Body of pancreas (tissue), 4 donors: ENCODE measurements at regions not wholly inside any gene's neighbourhood (a gene's known extent, or its start where the extent isn't known, plus 50 kb on each side); places are given as distances from the start of the nearest gene placed in this dataset.

ENCODE experiments used
- POLR2A ChIP-seq, 3 donors: fragments of 450-650 bp; IDR thresholded peaks; one replicate each; pipeline ENCODE4 v1.6.1; 2016; ENCODE audit warnings: antibody characterized with exemption in 3 of 3, mild to moderate bottlenecking in 2 of 3
- TF ChIP-seq, protein P1 (sequence below), 7 experiments: fragments of 450-650 bp in 4 of 7; fragments of 200-600 bp in 3 of 7; sonication (generic) in 3 of 7; IDR thresholded peaks; one replicate each; pipeline ENCODE4 v1.5.1; 2016 to 2019; ENCODE audit warnings: antibody characterized with exemption in 7 of 7

DNA sequence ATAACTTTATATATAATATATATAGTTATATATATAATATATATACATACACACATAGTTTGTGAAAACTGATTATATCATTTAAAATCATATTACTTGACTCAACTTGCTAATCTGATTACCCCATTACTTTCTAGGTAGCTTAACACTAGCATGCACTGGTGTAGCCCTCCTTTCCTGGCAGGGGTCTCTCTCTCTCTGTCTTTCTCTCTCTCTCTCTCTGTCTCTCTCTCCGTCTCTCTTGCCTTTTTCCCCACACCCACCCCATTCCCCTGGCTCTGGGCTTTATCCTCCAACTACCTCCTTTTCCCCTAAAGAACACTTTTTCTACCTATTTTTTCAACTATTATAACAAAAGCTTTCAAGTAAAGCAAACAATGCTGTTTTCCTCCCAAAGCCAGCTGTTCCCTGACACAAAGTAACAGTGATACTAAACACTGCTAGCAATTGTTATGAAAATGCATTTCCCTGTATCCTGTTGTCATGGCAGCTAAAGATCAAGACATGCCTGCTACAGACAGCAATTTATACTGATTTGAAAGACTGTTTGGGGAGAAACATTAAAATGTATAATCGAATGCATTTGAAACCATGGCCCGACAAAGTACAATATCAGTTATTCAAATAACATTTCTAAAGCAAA is 89.4 kb downstream of the CHD9NB start:
- TF ChIP-seq, protein P1, sequence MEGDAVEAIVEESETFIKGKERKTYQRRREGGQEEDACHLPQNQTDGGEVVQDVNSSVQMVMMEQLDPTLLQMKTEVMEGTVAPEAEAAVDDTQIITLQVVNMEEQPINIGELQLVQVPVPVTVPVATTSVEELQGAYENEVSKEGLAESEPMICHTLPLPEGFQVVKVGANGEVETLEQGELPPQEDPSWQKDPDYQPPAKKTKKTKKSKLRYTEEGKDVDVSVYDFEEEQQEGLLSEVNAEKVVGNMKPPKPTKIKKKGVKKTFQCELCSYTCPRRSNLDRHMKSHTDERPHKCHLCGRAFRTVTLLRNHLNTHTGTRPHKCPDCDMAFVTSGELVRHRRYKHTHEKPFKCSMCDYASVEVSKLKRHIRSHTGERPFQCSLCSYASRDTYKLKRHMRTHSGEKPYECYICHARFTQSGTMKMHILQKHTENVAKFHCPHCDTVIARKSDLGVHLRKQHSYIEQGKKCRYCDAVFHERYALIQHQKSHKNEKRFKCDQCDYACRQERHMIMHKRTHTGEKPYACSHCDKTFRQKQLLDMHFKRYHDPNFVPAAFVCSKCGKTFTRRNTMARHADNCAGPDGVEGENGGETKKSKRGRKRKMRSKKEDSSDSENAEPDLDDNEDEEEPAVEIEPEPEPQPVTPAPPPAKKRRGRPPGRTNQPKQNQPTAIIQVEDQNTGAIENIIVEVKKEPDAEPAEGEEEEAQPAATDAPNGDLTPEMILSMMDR (IDR thresholded peaks at IDR 0.05) = no peak
- TF ChIP-seq POLR2A (IDR thresholded peaks at IDR 0.05) = no peak
